GM18508 (cell line): ENCODE measurements at regions not wholly inside any gene's neighbourhood (a gene's known extent, or its start where the extent isn't known, plus 50 kb on each side); places are given as distances from the start of the nearest gene placed in this dataset.

Source experiments
- ATAC-seq: cut with Tn5 transposase; IDR thresholded peaks from one replicate; pipeline ENCODE4 v1.9.1; 2021; ENCODE audit warnings: moderate number of reproducible peaks; ENCODE audit not compliant: insufficient read depth, unreplicated experiment

DNA sequence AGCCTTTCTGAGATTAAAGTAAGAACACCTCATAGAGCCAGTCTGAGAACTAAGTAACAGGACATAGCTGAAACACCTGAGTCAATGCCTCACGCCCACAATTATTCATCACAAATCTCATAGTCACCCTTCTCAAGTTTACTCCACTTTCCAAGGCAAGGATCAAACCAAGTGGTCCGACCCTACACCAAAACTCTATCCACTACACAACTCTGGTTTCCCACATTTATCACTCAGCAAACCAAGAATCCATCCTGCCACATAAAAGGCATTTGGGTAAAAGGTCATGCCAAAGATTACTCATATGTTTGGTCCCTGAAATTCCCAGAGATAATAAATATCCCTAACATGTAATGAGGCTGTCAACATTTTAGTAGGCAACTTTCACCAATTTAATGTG lies 144.1 kb downstream of the RPAP3 start:
- ATAC-seq, result no peak

DNA sequence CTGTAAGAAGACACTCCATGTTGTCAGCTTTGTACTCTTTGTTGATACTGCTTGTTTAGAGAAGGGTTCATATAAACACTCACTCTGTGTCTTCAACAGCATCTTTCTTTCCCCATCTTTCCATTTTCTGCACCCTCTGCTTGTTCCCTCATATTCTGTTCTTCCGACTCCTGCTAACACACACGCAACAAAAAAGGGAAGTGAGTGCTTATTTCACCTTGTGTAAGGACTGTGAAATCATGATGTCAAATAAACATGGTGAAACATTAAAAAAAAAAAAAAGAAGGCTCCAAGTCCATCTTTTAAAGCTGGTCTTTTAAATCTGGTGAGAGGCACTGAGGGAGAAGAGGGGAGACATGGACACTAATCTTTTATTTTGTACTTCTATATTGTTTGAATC lies 145.4 kb downstream of the RPAP3 start:
- ATAC-seq, result no peak

DNA sequence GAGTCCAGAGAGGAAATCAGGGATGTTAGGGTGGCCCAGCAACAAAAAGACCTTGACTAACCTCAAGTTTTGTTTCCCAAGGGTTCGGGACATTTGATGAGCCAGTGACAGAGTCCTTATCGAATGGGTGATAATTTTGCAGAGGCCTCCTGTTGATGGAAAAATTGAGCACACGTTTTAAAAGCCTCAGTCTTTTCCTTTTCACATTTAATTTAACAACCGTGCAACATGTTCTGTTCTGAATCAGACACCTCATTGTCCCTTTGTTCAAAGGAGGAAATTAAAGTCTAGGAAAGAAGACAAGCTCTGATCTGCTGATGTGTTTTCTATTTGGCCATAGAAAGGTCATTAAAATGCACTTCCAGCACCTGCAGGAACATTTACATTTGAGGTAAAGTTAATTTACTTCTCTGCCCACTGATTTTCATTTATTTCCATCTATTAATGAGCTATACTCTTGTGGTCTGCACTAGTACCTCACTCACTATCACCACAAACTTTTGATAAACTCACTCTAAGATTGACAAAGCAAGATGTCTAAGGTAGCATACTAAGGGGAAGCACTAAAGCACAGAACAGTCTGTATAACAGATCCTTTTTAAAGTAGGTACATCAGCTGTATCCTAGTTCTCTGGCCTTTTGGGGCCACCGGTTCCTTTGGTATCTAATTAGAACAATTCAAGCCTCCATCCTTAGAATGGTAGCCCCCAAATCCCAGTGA lies 147.0 kb downstream of the RPAP3 start:
- ATAC-seq, result no peak

DNA sequence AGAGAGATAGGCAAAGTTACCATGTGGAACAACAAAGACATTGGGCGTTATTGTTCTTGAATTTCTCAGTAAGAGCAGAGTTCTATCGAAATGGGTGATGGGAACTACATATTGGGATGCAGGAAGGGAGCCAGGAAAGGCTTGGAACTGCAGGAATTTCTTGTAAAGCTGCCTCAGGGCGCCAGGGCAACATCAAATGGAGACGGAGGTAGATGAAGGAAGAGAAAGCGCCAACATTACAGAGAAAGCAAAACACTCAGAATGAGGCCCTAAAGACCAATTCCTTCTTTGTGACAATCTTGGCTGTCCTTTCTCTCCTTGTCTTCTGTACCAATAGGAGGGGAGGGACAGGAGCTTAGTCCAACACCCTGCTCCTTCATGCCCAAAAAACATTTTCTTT lies 148.4 kb downstream of the RPAP3 start:
- no peak for ATAC-seq

DNA sequence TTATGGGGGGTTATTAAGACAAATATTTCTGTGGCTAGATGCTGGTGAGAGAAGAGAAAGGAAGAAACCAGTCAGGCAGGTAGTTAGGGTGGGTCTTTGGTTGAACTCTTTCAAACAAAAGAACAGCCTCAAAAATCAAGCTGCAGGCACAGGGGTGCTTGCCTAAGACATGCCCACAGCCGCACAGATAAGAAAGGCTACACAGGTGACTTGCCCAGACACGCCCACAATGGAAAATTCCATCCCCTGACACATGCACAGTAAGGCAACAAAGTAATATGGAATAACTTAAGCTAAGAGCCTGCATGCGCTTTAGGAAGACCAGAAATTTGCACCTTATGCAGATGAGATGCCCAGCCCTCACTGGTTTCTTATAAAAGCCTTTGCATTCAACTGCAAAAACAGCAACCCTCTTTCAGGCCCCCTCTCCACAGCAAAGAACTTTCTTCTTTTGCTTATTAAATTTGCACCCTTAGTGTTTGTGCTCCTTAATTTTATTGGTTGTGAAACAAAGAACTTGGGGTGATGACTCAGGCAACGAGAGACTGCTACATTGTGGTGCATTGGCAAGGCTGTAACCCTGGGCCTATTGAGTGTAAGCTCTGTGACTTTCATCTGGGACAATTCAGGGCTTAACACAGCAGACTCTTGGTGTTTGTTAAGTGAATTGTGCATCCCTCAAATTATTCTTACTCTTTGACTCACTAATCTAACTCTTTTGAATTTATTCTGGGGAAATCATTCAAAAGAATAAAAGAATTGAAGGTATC lies 149.4 kb downstream of the RPAP3 start:
- ATAC-seq, result no peak

DNA sequence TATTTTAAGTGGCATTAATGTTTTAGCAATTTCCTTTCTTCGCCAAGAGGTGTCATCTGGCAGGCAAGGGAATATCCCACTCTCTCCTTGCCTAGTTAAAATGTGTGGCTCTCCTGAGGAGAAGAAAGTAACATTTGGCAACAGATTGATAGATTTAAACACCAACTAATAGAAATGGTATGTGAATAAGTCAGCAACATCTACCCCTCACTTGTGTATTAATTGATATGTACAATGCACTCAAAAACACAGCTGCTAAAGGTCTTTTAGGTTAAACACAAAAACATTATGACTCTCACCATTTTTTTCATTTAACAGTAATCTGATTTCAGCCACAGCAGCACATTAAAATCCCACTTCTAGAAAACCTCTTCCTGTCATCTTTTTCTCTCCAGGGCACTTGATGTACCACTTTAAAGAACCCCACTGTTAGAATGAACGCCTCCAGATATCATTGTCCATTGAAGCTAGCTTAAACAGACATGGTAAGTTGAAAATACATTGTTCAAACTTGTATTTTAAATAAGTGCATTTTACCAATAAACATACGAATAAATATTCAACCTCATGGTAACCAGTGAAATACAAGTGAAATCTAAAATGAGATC lies 151.7 kb downstream of the RPAP3 start:
- ATAC-seq, result no peak

DNA sequence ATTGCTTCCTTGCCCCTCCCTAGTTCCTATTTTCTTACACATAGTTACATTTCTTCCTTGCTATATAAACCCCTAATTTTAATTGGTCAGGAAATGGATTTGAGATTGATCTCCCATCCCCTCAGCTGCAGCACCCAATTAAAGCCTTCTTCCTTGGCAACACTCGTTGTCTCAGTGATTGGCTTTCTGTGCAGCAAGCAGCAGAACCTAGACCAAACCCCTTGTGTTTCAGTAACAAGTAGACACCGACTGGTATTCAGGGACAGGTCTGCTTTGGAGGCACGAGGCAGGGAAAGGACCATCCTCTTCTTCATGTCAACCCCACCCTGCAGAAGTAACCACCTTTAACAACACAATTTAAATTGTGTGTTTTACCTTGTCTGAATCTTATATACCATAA lies 152.6 kb downstream of the RPAP3 start:
- ATAC-seq, result no peak

DNA sequence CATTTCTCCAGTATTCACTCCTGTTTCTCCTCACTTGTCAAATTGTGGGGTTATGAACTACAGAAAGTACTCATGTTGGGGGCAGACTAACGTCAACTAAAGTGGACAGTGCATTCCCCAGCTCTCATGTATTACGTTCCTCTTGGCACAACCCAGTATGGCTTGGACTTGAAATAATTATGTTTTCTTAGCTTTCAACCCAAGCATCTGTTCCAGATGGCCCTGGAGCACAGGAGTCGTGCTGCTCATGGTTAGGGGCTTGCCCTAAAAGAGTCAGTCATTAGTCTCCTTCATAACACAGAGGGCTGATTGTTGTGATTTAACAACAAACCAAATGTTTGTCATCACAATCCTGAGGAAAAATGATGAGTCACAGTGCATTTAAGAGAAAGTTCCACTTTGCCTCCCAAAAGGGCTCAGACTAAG lies 154.4 kb downstream of the RPAP3 start:
- no peak for ATAC-seq

DNA sequence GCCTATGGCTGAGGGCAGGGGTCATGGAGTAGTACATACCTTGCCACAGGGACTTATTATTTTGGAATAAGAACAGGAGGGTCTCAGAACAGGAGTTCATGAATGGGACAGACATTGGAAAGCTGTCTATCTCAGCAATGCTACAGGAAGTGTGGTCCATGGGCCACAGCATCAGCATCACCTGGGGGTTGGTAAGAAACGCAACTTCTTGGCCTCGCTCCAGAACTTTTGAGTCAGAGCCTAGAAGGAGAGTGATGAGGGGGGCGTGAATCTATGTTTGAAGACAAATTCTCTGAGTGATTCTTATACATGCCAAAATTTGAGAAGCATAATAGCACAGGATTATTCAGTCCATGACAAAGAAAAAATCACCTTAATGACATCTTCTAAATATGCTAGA lies 156.6 kb downstream of the RPAP3 start:
- ATAC-seq, result no peak

DNA sequence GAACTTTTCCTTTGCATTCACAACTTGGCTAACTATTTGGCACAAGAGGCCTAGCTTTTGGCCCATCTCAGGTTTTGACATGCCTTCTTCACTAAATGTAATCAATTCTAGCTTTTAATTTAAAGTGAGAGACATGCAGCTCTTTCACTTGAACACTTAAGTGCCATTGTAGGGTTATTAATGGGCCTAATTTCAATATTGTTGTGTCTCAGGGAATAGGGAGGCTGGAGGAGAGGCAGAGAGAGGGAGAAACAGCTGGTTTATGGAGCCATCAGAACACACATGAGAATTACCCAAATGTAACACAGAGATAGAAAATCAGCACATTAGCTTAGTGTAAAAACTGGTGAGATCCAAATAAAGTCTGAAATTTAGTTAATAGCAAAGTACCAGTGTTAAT lies 157.4 kb downstream of the RPAP3 start:
- ATAC-seq, result no peak

DNA sequence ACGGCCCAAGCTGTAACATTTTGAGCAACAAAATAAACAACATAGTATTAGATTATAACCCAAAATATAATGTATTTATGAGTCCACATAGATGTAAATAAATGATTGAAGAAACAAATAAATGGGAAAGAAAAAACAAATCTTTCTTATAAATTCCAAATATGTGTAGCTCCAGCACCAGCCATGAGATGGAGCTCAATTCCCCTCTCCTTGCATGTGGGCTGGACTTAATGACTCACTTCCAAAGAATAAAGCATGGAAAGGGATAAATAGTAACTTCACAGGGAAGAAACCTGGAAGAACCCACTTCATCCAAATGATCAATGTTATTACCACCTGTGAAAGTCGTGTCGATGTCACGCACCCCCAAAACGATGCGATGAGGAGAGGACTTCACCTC lies 158.8 kb downstream of the RPAP3 start:
- no peak for ATAC-seq

DNA sequence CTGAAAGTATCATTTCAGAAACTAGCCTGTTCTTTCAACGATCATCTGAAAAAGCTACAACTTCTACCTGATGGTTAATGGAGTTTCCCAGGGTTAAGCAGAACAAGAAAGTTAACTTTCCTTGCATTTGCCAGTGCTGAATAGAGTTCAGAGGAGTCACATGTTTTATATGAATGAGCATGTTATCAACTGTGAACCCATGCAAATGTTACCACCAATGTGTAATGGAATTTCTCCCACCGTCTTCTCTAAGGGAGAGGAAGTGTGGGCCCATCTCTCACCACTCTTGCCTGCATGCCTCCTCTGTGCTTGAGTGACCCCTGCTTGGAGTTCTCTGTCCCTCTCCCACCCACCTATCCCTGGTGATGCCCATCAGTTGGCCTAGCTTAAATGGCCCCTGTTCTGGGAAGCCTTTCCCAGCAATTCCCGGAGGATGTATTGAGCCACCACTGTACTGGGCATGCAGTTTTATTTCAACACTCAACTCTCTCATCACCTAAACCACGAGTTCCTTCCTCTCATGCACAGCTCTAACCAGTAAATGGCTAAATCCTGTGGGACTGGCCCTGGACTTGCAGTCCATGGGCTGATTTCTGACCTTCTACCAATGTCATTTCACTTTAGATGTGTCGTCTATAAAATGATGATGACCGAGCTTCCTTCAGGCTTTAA lies 159.8 kb downstream of the RPAP3 start:
- no peak for ATAC-seq

DNA sequence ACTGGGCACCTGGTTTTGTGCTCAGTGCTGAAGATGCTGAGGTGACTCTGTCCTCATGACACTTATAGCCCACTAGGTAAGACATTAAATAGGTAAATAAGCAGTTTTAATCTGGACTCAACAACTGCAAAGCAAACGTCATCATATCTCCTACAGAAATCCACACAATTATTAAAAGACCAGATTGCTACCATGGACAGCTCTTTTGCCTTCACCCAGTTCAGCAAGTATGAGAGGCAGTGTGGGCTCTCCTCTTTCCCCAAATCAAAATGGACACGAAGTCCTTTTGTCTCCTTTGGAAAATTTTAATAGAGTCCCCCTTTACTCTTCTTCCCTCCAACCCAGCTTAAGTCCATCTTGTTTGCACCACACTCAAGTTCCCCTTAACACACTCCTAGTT lies 171.1 kb downstream of the RPAP3 start:
- no peak for ATAC-seq

DNA sequence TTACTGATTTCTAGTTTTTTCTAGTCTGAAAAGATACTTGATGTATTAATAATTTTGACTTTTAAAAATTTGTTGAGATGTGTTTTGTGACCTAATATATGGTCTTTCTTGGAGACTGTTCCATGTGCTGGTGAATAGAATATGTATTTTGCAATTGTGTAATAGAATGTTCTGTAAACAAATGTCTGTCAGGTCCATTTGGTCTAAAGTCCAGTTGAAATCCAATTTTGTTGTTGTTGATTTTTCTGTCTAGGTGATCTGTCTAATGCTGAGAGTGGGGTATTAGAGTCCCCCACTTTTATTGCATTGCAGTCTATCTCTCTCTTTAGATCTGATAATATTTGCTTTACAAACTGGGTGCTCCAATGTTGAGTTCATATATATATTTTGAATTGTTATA lies 175.8 kb downstream of the RPAP3 start:
- no peak for ATAC-seq

DNA sequence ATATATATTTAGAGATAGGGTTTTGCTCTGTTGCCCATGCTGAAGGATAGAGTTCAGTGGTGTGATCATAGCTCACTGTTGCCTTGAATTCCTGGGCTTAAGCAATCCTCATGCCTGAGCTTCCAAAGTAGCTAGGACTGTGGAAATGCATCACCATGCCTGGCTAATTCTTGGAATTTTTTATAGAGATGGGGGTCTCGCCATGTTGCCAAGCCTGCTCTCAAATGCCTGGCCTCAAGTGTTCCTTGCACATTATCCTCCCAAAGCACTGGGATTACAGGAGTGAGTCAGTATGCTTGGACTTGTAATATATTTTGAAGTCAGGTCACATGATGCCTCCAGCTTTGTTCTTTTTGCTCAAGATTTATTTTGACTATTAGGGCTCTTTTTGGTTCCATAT lies 178.0 kb downstream of the RPAP3 start:
- no peak for ATAC-seq

DNA sequence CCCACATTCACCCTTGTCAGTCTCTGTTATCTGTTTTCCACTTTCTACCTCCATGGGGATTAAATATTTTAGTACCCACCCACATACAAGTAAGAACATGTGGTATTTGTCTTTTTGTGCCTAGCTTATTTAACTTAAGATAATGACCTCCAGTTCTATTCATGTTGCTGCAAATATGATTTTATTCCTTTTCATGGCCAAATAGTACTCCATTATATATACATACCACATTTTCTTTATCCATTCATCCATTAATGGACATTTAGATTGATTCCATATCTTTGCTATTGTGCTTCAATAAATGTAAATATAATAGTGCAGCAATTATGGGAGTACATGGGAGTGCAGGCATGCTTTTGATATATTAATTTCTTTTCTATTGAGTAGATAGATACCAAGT lies 185.8 kb downstream of the RPAP3 start:
- ATAC-seq, result no peak

DNA sequence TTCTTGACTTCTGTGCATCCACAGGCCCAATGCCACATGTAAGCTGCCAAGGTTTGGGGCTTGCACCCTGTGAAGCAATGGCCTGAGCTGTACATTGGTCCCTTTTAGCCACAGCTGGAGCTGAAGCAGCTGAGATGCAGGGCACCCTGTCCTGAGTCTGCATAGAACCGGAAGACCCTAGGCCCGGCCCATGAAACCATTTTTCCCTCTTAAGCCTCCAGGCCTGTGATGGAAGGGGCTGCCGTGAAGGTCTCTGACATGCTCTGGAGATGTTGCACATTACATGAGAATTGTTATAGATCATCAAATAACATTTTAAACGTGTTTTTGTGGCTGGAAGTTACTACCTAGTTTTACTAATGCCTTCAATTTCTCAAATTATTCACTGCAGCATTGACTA lies 188.7 kb downstream of the RPAP3 start:
- ATAC-seq, result no peak

DNA sequence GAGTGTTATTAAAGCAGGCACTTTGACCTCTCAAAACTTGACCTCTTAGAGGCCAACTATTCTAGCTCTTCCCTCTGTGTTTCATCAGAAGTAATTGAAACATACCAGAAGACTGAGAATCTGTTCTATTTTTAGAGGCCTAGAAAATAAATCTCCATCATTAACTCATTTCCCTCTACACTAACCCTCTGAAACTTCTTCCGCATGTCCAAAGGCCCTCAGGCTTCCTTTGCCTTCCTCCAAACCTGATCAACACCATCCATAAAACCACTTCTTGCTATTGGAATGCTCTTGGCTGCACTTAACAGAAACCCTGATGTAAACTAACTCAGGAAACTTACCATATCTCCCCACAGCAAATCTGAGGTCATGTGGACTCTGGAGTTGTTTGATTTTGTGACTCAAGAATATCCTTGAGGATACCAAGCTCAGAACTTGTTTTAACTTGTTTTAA lies 196.4 kb downstream of the RPAP3 start:
- no peak for ATAC-seq

DNA sequence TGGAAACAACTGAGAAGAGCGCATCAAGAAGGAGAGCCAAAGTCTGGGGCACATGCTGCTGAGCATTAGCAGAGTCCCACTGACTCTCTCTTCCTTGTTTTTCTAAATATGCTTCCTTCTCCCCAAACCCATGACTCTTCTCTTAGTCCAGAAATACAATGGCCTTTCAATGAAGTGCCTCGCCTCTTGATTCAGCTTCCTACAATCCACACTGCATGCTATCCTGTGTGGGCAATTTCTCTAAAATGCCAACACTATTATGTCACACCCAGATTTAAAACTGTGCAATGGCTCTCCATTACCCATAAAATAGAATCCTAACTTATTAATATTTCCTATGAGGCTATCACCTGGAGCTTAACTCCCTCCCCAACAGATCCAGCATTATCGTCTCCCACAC lies 198.6 kb downstream of the RPAP3 start:
- no peak for ATAC-seq

DNA sequence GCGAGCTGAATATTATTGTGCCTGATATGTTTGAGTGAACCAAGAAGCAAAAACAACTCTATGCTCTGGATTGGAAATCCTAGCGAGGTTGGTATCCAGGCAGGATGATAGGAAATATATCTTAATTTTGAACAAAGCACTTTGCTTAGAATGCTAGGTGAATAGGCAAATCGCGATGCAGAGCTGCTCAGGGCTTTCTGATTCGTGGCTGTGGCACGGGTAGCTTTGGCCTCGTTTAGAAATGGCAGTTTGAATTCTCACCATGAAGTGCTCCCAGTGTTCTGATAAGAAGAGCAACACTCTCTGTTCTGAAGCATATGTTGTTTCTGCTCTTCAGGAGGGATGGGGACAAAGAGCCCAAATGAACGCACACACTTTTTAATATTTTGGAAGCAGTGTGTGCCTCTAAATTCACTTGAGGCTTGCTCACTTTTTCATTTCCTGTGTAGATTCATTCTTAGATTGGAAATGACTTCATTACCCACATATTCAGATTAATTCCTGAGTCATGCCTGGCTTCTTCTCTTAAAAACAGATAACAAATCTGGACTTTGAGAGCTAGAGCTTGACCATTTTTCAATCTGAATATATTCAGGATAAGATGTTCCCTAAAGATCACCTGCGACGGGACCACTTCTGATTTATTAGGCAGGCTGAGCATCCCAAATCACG lies 200.9 kb downstream of the RPAP3 start:
- ATAC-seq, result no peak
